Endothelial cell of umbilical vein (primary cell): ENCODE measurements at regions not wholly inside any gene's neighbourhood (a gene's known extent, or its start where the extent isn't known, plus 50 kb on each side); places are given as distances from the start of the nearest gene placed in this dataset.

ENCODE experiments used
- BruUV-seq: library from RNA; stranded (reverse); fragments of 400-500 nt; replicated peaks from 2 replicates; lab custom pipeline; 2021; lab: Mats Ljungman, UMichigan
- CTCF ChIA-PET: fragments of 300-600, 350-600 bp; sonication (Branson Sonifier 250); formaldehyde crosslinking; loops from one replicate; lab custom pipeline; 2021; ENCODE audit warnings: antibody characterized with exemption, inconsistent platforms; lab: Charles Lee
- POLR2A ChIA-PET: fragments of 300-600, 350-600 bp; sonication (Branson Sonifier 250); formaldehyde crosslinking; loops from one replicate; lab custom pipeline; 2021; ENCODE audit warnings: antibody characterized with exemption, inconsistent platforms; lab: Charles Lee
- DNase-seq: peaks from one replicate; pipeline ENCODE4 v3.0.0-alpha.2; 2011; ENCODE audit warnings: low read depth, low spot score
- FAIRE-seq: peaks from 2 replicates; lab custom pipeline; 2011; peaks lifted over from hg19 to GRCh38; lab: Jason Lieb, UNC
- H2AFZ ChIP-seq: 2 replicates; pipeline ENCODE4 v1.6.0; 2012; ENCODE audit warnings: low read depth, low read length, control low read depth, inconsistent platforms
- H3K27ac ChIP-seq: 2 replicates; pipeline ENCODE4 v1.5.1; 2011; ENCODE audit warnings: low read depth, mild to moderate bottlenecking, control low read depth, low read length, moderate library complexity; ENCODE audit not compliant: insufficient read depth
- H3K27me3 ChIP-seq, 2 experiments: 2 replicates each; pipeline versions ENCODE4 v1.6.0 to v1.6.1; 2011; ENCODE audit warnings: low read length in 2 of 2, mixed read lengths in 1 of 2; ENCODE audit not compliant: control insufficient read depth in 2 of 2, insufficient read depth in 2 of 2
- H3K36me3 ChIP-seq, 2 experiments: 2 replicates in 1 of 2; 3 replicates in 1 of 2; pipeline ENCODE4 v1.5.1; 2011; ENCODE audit warnings: low read length in 2 of 2, mild to moderate bottlenecking in 1 of 2, moderate library complexity in 1 of 2; ENCODE audit not compliant: control insufficient read depth in 2 of 2, insufficient read depth in 2 of 2; ENCODE audit errors: extremely low read depth in 1 of 2
- H3K4me1 ChIP-seq: 3 replicates; pipeline ENCODE4 v1.5.1; 2011; ENCODE audit warnings: mild to moderate bottlenecking, low read length; ENCODE audit not compliant: control insufficient read depth, insufficient read depth; ENCODE audit errors: extremely low read depth
- H3K4me2 ChIP-seq: 2 replicates; pipeline ENCODE4 v1.6.1; 2011; ENCODE audit warnings: low read length, control low read depth, mixed read lengths; ENCODE audit not compliant: insufficient read depth
- H3K4me3 ChIP-seq, 3 experiments: fragments of 200-600 bp in 1 of 3; sonication (generic), shearing (Covaris generic) in 1 of 3; replicated peaks in 1 of 3; 2 replicates each; pipeline ENCODE4 v1.5.1; 2011 to 2016; ENCODE audit warnings: control low read depth in 3 of 3, low read length in 3 of 3, mild to moderate bottlenecking in 2 of 3, inconsistent platforms in 1 of 3, low read depth in 1 of 3, moderate library complexity in 1 of 3; ENCODE audit not compliant: insufficient read depth in 1 of 3
- H3K79me2 ChIP-seq: 2 replicates; pipeline ENCODE4 v1.6.0; 2012; ENCODE audit warnings: low read length, inconsistent platforms; ENCODE audit not compliant: control insufficient read depth, insufficient read depth
- H3K9ac ChIP-seq: replicated peaks from 2 replicates; pipeline ENCODE3; 2011; ENCODE audit warnings: low read length, control low read depth; ENCODE audit not compliant: insufficient read depth; ENCODE audit errors: extremely low read depth
- H3K9me1 ChIP-seq: replicated peaks from 3 replicates; pipeline ENCODE4 v1.6.0; 2011; ENCODE audit warnings: mild to moderate bottlenecking, low read length; ENCODE audit not compliant: control insufficient read depth, insufficient read depth; ENCODE audit errors: extremely low read depth
- H3K9me3 ChIP-seq: replicated peaks from 2 replicates; pipeline ENCODE4 v1.5.1; 2012; ENCODE audit warnings: low read length, inconsistent platforms; ENCODE audit not compliant: control insufficient read depth, insufficient read depth
- H4K20me1 ChIP-seq: replicated peaks from 2 replicates; pipeline ENCODE3; 2011; ENCODE audit warnings: mild to moderate bottlenecking, low read length; ENCODE audit not compliant: control insufficient read depth, insufficient read depth; ENCODE audit errors: extremely low read depth
- EZH2 ChIP-seq: IDR thresholded peaks from 2 replicates; pipeline ENCODE4 v1.6.1; 2012; ENCODE audit warnings: borderline replicate concordance, low read depth, mild to moderate bottlenecking, moderate library complexity, low read length, inconsistent platforms; ENCODE audit not compliant: severe bottlenecking
- FOS ChIP-seq: IDR thresholded peaks from 2 replicates; pipeline ENCODE4 v1.6.1; 2011; ENCODE audit warnings: mild to moderate bottlenecking, low read length, moderate library complexity, borderline replicate concordance; ENCODE audit not compliant: insufficient read depth
- GATA2 ChIP-seq: IDR thresholded peaks from 2 replicates; pipeline ENCODE4 v1.7.0; 2011; ENCODE audit warnings: low read depth, mild to moderate bottlenecking, moderate library complexity, mixed read lengths, low read length; ENCODE audit not compliant: insufficient read length, insufficient read depth
- JUN ChIP-seq: IDR thresholded peaks from 2 replicates; pipeline ENCODE4 v1.6.1; 2011; ENCODE audit warnings: borderline replicate concordance, low read depth; ENCODE audit not compliant: insufficient read length, insufficient read depth
- MAX ChIP-seq: IDR thresholded peaks from 2 replicates; pipeline ENCODE4 v1.6.1; 2011; ENCODE audit not compliant: insufficient read depth, insufficient read length
- MYC ChIP-seq: IDR thresholded peaks from one replicate; pipeline ENCODE4 v1.6.1; 2011; ENCODE audit warnings: mild to moderate bottlenecking, low read depth, low read length
- POLR2A ChIP-seq: IDR thresholded peaks from 2 replicates; pipeline ENCODE4 v1.6.1; 2012; ENCODE audit warnings: low read depth, mild to moderate bottlenecking, control low read depth, low read length
- POLR2AphosphoS5 ChIP-seq: IDR thresholded peaks from 2 replicates; pipeline ENCODE4 v1.6.1; 2012; ENCODE audit warnings: low read depth, mild to moderate bottlenecking, control low read depth, low read length, moderate library complexity; ENCODE audit not compliant: insufficient read depth
- dilution Hi-C: fragments of 300-500 bp; cut with MboI; formaldehyde crosslinking; loops from one replicate; pipeline ENCODE4 v1.15.0; 2019; ENCODE audit warnings: low sequenced_read_pairs; ENCODE audit not compliant: extremely low pct_ligation_motif_present
- intact Hi-C: fragments of 100-400 bp; cut with micrococcal nuclease; formaldehyde crosslinking; loops from one replicate; pipeline ENCODE4 v1.10.0; 2022
- TF ChIP-seq, protein P1 (sequence below), 2 donors: IDR thresholded peaks; 1 replicate in 1 of 2; 2 replicates in 1 of 2; pipeline ENCODE4 v1.5.1; 2011; ENCODE audit warnings: low read length in 2 of 2, mild to moderate bottlenecking in 2 of 2, moderate library complexity in 2 of 2, control low read depth in 1 of 2, inconsistent platforms in 1 of 2, low read depth in 1 of 2; ENCODE audit not compliant: insufficient read depth in 1 of 2; ENCODE audit errors: extremely low read depth in 1 of 2

DNA sequence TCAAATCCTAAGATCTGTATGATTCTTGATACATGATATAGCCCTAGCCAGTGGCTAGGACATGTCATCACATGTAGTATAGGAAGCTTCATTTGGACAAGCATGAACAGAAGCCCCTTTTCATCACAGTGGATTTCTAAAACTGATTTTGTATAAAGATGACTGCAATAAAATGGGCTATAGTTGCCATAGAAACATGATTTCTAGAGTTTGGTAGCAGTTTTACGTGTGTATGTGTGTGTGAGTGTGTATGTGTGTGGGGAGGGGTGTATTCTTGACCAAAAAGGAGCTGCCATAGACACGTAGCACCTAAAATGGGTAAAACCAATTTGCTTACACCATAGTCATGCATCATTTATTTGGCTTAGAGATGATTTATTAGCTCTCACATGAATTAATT is 200.5 kb upstream of the CNR1 start:
- Histone ChIP-seq H2AFZ (no peak overlapping the region), H3K79me2 (no peaks in the 10 kb centered on the region), H3K4me3 (no peak overlapping the region), H3K36me3 (no peaks in the 10 kb centered on the region), H3K9me1 (no peaks in the 10 kb centered on the region), H3K27me3 (no peaks in the 10 kb centered on the region), H3K27ac (no peak overlapping the region), H4K20me1 (no peaks in the 10 kb centered on the region), H3K4me1 (no peaks in the 10 kb centered on the region), H3K9me3 (no peaks in the 10 kb centered on the region), H3K4me2 (no peak overlapping the region), H3K9ac (no peak overlapping the region)
- intact Hi-C loops = no loop called here
- POLR2A ChIA-PET = no interaction called here
- CTCF ChIA-PET = interaction anchor here (0.7 to 0.9 kb wide), 2 partner anchors 10 kb away, joined by 3 read pairs; no protein-coding TSS in a partner anchor
- no TSS peak for BruUV-seq
- DNase-seq = no peak
- dilution Hi-C loops = no loop called here
- FAIRE-seq = no peak
- TF ChIP-seq JUN (no peak), MYC (no peak), POLR2A (no peak), FOS (no peak), GATA2 (no peak), EZH2 (no peak), POLR2AphosphoS5 (no peak), MAX (no peak)
- TF ChIP-seq, protein P1, sequence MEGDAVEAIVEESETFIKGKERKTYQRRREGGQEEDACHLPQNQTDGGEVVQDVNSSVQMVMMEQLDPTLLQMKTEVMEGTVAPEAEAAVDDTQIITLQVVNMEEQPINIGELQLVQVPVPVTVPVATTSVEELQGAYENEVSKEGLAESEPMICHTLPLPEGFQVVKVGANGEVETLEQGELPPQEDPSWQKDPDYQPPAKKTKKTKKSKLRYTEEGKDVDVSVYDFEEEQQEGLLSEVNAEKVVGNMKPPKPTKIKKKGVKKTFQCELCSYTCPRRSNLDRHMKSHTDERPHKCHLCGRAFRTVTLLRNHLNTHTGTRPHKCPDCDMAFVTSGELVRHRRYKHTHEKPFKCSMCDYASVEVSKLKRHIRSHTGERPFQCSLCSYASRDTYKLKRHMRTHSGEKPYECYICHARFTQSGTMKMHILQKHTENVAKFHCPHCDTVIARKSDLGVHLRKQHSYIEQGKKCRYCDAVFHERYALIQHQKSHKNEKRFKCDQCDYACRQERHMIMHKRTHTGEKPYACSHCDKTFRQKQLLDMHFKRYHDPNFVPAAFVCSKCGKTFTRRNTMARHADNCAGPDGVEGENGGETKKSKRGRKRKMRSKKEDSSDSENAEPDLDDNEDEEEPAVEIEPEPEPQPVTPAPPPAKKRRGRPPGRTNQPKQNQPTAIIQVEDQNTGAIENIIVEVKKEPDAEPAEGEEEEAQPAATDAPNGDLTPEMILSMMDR (IDR thresholded peaks at IDR 0.05; ENCODE audit: extremely low read depth in 1 of 2, insufficient read depth in 1 of 2, low read depth in 1 of 2, low read length in 2 of 2) = no peak
